EL (cell line): ENCODE measurements at regions not wholly inside any gene's neighbourhood (a gene's known extent, or its start where the extent isn't known, plus 50 kb on each side); places are given as distances from the start of the nearest gene placed in this dataset.
A peak's percentile ranks its signal among the peaks of the same experiment; 100 is the strongest.
"Not testable (repeated sequence)": the region's sequence is repeated elsewhere in the genome, so short reads cannot be mapped to it uniquely, and the experiment has no call there.

Experiments
- DNase-seq: peaks from one replicate; pipeline ENCODE4 v3.0.0-alpha.2; 2016

DNA sequence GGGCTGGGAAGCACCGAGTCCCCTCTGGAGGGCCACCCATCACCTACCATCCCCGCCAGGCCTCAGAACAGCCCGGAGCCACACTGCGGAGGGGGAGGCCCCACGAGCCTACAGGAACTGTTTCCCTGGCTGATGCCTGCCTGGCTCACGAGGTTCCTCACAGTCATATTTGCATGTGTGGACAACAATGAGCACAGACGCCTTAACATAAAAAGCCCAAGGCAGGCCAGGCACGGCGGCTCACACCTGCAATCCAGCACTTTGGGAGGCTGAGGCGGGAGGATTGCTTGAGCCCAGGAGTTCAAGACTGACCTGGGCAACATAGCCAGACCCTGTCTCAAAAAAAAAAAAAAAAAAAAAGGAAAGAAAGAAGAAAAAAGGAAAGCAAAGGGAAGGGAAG, 125.9 kb downstream of the FAM53A start:
- DNase-seq = no peak

DNA sequence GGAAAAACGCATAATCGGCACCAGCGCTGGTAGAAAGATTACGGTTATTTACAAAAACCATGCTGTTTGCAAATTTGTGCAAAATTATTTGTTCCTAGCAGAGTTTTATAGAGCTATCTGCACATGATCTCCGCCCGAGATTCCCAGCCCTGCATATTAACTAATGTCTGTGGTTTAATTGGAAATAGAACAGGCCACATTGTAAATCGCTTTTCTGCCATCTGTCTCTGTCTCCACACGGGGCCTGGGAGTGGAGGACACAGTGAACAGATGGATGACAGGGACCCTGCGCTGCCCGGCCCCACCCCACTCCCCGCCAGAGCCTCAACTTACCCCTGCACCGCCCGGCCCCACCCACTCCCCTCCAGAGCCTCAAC, 126.9 kb downstream of the FAM53A start:
- DNase-seq = no peak

DNA sequence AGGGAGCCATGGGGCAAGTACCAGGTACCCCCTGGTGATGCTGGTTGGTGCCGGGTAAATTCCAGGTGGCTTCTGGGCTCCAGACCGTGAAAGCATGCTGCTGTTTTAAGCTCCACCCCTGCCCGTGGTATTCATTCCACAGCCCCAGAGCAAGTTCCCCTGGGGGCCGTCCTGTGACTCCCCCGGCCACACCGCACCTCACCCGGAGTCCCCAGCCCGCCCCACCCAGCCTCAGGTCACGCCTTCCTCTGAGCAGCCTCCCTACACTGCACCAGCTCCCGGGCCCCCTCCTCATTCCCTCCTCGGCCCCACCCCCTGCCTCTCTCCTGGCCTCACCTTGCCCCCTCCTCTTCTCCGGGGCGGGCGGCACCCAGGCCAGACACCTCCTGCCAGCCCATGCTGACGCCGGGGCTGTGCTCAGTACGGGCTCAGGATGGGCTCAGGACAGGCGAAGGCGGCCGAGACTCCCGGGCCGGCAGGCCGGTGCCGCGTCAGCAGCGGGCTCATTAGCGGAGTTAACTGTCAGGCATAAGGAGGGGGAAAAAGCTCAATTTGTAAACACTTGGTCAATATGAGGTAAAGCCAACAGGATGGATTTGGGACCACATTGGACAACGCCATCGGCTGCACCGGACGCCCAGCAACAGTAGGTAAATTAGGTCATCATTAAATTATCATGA, 127.4 kb downstream of the FAM53A start:
- DNase-seq = no peak

DNA sequence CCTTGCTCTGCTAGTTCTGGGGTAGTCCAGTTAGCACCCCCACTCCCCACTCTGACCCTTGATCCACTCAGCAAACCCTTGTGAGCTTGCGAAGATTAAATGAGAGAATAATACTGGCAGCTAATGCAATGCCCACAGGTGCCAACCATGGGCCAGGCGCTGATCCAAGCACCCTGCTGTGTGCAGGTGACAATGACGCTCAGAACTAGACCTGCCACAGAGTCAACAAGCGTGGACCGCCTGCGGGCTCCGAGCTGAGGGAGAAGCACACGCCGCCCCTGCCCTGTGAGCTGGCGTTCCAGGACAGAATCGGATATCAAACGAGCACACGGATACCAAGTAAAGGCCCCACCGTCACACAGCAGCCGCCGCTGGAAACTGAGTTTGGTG, 129.2 kb downstream of the FAM53A start:
- DNase-seq = no peak

DNA sequence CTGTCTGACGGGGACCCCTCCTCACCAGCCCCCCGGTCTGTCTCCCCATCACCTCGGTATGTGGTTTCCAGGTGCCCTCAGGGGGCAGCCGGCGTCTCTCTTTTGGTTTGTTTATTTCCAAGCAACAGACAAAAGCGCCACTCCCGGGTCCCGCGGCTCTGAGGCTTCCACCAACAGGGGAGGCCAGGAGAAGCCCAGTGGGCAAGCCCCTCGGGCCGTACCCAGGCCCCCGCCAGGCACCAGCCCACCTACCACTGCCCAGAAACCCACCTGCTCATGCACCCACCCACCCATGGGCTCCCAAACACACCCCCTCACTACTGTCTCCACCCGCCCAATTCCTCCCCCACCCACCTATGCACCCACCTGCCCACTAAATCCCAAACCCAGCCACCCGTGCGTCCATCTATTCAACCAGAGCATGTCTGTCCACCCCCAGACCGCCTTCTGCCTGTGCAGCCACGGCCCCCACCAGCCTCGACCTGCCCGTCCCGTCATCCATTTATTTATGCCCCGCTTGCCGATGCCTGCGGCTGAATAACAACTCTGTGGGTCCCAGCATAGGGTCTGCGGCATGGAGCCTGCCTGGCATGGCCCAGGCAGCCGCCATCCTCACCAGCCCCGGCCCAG, 129.8 kb downstream of the FAM53A start:
- no peak for DNase-seq

DNA sequence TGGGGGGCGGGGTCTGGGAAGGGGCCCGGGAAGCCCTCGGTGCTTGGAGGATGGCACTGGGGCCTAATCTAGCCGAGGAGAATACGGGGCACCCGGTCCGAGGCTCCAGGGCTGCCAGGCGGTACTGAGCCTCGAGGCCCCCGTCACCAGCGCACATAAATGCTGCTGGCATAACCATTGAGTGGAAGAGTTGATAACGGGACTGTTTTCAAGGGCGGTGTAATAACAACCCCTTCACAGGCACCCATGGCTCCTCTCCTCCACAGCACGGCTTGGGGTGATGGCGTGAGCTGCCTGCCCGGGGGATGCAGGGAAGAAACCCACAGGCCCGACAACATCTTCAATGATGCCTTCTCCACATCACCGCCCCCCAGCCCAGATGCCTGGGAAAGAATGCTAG, 130.7 kb downstream of the FAM53A start:
- DNase-seq = no peak

DNA sequence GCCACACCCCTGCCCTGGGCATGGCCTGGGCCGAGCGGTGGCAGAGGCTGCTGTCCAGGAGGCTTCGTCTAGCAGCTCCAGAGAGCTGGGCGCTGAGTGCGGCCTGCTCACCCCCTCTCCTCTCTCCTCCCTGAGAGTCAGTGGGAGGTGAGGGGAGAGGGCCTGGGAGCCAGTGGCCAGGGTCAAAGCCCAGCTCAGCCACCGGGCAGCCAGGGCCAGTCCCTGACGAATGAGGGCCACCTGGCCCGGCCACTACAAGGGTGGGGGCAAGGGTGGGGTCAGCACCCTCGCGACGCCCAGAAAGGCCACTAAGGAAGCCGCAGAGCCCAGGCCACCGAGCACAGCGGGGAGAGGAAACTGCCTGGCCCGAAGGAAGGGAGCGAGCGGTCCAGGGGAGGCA, 131.7 kb downstream of the FAM53A start:
- DNase-seq = no peak

DNA sequence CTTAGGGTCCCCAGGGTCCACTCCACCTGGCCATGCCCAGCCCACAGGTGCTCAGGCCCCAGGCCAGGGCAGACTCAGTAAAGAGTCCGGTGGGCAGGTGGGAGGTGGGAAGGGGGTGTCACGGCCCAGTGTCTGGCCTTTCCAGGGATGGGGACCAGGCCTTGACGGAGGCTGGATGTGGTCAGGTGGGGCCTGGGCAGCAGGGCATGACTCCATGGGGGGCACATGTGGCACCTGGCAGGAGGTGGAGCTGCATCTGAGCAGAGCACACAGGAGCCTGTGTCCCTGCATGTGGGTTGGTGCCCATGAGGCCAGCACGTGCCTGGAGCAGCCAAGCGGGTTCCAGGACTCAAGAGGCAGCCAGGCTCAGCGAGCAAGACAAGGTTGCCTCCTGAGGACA, 132.9 kb downstream of the FAM53A start:
- no peak for DNase-seq

DNA sequence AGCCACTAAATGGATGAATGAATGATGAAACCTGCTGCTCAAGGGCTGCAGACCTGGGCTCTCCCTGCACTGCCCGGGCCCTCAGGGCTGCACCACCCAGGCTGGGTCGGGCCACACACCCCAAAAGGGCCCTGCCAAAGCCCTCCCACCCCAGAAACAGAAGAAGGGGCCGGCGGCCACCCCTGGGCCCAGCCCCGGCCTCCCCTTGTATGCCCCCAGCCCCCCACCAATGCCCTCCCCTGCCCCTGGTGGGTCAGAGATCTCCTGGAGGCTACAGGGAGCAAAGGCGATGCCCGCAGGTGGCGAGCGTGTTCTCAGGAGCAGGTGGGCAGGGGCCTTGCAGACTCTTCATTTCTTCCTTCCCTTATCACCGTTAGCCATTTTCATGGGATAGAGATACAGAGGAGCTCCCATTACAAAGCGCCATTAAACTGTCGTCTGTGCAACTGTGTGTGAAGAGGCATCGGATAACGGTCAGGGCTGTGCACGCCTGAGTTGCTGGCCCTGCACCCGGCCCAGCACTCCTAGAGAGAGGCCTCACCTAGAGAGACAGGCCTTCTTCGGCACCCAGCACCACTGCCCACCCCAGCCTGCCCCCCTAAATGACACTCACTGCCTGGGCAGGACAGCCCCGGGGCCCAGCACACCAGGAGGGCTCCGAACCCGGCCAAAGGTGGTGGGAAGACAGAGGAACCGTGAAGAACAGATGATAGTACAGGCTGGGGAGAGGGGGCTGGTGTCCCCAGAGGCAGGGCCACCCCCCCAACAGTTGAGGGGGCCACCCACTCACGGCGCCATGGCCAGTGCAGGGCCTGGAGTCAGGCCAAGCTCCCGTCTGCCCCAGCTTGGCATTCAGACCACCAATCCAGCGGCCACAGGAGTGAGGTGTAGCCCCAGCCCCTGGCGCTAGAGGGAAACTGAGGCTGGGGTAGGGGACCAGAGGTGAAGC, 133.7 kb downstream of the FAM53A start:
- DNase-seq = no peak

DNA sequence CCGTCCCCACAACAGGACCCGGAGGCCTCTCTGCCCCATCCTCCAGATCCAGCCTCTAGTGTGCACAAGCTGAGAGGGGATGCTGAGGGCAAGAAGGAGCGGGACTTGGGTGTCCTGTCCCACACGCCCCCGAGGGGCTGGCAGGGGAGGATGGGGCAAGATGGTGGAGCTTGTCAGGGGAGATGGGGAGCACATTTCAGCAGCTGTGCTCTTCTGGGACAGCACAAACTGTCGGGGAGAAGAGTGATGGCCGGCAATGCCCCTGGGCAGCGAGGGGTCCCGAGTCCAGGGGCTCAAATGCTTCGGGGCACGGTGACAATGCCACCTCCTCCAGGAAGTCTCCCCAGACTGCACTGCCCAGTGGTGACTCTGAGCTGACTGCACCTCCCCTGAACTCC, 134.5 kb downstream of the FAM53A start:
- no peak for DNase-seq

DNA sequence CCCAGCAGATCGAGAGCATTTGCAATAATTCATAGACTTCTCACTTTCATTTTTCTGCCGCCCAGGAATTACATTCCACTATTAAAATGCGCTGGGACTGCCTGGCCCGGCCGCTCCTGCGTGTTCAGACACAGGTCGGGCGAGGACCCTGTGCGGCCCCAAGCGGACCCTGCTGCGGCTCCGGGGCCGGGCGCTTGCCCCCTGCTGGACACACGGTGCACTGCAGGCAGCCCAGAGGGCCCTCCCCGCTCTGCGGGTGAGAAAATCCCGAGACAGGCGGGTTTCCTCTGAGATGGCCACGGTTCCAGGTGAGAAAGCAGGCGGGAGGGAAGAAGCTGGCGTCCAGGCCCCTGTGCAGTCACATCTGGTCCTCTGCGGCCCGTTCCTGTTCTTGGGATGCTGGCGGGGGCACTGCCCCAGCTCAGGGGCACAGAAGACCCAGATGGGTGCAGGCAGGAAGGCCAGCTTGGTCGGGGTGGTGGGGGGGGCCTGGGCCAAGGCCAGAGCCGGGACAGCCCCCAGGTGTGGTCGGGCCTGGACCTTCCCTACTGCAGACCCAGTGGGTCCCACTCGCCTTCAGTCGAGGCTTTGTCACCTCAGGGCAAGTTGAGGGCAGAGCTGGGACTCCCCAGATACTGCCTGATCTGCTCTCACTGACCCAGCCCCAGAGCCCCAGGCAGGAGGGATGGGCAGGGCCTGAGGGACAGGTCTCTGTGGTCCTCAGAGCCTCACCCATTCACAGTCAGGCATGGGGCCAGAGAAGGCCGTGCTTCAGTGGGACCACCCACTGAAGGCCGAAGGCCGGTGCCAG, 135.1 kb downstream of the FAM53A start:
- DNase-seq = peak; percentile 30

DNA sequence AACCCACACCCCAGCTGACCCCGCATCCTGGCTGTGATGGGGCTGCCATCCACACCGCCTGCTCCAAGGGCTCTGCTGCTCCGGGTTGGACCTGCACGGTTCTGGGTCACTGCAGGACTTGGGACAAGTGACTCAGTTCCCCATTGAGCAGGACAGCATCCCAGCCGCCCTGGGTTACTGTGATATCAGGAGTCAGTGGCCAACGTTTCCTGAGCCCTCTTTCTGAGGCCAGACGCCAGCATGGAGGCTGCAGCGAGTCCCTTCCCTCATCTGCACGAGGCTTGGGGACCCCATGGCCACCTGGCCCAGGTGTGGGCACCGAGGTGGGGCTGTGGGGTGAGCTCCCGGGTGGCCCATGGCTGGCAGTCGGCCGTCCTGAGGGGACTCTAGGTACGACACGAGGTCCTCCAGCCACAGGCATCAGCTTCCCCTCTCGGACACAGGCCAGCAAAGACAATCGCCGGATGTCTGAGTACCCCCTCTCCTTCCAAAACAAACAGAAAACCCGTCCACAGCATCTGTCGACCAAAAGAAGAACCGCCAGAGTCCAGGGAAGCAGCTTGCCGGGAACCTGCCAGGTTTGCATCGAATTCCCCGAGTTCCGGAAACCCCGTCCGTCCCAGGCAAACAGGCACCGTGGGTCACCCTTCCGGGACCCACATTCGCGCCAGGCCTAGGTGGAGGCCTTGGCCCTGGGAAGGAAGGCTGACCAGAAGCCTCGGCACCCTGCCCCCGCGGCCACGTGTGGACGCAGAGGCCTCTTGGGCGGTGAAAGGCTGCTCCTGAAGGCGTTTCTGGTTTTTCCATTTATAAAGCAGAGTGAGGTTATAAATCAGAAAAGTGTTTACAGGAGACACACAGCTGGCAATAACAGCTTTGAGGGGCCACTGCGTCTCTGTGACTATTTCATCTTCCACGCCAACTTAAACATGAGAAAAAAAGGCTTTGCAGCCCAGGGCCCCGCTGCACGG, 136.0 kb downstream of the FAM53A start:
- no peak for DNase-seq

DNA sequence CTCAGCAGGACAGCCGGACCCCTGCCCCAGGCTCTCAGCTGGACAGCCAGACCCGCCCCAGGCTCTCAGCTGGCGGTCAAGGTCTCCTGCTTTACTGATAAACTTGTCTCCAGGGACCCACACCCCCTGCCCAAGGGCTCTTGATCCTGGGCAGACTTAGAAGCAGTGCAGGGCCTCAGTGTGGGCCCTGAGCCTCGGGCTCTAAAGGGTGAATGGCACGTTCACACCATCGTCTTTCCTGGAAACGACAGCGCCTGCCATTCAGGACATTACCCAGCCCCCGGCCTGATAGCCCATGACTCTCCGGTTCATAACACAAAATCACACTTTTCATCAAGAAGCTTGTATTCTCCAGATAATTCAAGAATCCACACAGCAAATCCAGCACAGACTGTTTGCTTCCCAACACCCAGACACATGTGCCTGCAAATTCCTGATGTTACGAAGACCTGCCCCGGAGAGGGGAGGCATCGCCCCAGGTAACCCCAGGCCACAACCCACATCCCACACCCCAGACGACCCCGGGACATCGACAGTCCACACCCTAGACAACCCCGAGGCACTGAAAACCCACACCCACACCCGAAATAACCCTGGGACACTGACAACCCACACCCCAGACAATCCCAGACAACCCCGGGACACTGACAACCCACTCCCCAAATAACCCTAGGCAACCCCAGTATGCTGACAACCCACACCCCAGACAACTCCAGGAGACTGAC, 136.8 kb downstream of the FAM53A start:
- DNase-seq = no peak

DNA sequence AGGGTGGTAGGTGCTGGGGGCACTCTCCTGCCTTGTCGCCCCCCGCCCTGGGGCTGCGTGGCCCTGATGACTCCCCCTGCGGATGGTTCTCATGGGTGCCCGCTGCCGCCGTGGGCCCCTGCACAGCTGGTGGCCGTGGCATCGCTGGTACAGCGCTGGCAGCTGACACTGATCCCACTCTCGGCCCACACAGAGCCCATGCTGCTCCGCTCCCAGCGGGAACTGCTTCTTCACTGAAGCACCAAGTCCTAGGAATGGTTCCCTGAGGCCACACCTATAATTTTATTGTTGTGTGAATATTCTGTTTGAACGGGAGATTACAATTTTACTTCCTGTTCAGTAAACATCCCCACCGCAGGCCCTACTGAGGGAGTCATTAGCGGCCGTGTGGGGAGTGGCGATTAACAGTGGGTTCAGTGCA, 138.6 kb upstream of the NKX1-1 start:
- DNase-seq = no peak

DNA sequence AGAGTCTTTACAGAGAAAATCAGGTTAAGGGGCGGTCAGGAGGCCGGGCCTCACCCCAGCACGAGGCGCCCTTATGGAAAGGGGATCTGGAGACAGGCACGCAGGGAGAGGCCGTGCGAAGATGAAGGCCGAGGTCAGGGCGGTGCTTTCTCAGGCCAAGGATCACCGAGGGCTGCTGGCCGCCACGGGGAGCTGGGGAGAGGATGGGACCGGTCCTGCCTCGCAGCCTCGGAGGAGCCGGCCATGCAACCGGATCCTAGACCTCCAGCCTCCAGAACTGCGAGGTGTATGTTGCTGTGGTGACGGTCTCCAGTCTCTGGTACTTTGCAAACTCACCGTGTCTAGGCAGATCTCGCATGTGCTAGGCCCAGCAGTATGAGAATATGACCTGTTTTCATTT, 138.2 kb upstream of the NKX1-1 start:
- DNase-seq = not testable (repeated sequence)

DNA sequence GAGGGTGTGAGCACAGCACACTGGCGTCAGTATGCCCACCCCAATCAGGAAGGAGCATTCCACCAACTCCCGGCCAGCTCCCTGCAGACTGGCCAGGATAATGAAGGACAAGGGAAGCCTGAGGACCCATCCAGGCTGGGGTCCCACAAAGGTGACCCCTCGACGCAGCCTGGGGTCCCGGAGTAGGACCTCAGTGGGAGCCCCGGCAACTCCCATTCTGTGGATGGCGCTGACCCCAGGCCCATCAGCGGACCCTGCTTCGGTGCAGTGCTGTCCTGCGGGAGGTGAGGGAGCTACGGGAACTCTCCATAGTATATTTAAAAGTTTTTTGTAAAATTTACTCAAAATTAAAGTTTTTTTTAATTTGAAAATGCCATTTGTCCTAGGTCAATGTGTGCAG, 137.7 kb upstream of the NKX1-1 start:
- DNase-seq = no peak

DNA sequence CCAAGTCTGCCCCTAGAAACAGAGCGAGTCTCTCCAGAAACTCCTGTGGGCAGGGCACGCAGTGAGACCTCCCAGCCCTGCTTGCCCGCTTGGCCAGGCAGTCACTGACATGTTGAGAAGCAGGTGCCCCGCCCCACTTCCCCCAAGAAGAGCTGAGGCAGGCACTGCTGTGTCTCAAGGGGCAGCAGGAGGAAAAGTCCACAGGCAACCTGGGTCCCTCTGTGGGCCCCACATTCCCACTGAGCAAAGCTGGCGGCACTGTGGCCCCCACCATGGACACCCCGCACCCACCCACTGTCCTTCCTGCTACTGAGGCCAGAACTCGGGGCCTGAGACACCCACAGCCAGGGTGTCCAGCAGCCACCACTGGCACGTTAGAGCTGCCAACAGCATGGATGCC, 137.3 kb upstream of the NKX1-1 start:
- no peak for DNase-seq

DNA sequence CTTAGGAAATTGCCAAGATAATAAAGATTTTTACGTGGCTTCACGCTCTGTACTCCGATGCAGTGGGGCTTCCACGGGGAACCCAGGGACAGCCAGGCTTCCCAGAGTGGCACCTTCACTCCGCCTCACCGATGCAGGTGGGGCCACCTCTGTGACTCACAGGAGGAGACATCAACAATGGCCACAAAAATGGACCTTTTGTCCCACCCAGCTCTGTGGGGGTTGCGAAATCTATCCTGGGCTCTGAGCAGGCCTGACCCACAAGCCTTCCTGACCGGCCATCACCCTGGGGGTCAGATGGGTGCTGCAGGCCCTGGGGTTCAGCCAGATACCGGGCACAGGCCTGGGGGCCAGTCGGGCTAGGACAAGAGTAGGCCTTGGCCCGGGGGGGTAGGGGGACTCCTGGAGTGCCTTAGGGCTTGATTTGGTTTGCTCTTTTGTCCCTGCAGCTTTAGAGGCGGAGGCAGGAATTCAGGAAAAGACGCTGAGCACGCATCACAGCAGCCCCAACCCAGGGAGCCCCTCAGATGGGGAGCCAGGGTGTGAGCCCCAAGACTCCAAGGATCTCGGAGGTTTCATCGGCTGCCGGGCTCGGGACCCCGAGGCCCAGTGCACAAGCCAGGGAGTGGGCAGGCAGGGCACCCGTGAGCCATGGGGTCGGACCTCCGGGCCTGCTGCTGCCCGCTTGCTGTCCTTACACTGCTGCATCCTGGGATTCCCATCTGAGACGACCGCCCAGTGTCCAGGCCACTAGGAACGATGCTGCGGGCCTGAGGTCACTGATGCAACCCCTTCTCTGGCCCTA, 136.5 kb upstream of the NKX1-1 start:
- DNase-seq = no peak

DNA sequence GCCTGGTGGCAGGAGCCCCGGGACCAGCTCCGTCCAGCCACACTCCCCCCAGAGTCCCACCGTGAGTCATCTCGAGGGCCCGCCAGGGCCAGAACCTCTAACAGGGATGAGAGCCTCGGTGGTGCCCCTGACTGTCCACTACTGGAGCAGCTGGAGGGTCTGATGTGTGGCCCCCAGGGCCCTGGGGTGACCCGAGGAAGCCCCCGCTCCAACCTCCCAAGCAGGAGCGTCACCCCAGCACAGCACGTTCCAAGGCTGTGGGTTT, 135.9 kb upstream of the NKX1-1 start:
- DNase-seq = no peak

DNA sequence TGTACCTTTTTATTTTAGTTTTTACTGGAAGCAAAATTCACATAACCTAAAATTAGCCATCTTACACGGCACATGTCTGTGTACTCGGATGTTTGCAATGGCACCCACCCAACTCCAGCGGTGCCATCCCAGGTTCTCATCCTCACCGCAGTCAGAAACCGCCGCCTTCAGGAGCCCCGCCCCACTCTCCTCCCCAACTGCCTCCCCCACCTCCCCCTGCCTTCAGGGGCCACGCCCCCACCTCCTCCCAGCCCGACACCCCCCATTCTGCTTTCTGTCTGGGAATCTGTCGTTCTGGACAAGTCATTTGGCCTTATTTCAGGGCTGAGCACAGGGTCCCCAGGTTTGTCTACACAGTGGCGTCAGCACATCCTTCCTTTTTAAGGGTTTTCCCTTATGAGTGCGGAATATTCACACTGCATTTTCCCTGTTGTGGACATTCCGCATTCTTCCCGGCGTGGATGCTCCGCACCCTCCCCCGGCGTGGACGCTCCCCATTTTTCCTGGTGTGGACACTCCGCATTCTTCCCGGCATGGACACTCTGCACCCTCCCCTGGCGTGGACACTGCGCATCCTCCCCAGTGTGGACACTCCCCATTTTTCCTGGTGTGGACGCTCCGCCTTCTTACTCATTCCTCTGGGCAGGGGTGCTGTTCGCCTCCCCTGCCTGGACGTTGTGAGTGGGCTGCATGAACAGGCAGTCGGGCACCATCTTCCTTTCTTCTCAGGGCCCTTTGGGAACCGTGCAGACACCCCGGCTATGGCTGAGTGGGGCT, 135.4 kb upstream of the NKX1-1 start:
- no peak for DNase-seq
